Panc1 (cell line): ENCODE measurements at regions not wholly inside any gene's neighbourhood (a gene's known extent, or its start where the extent isn't known, plus 50 kb on each side); places are given as distances from the start of the nearest gene placed in this dataset.

Experiments used
- ATAC-seq: fragments of 200-7000 bp; cut with Tn5 transposase; 2 replicates; pipeline ENCODE4 v1.9.1; 2020; ENCODE audit warnings: mild to moderate bottlenecking, moderate library complexity
- BruUV-seq: library from RNA; stranded (reverse); fragments of 400-500 nt; replicated peaks from 2 replicates; lab custom pipeline; 2021; lab: Mats Ljungman, UMichigan
- CTCF ChIA-PET: fragments of 300-600 bp; sonication (Branson Sonifier 250); formaldehyde crosslinking; loops from one replicate; lab custom pipeline; 2022; ENCODE audit warnings: antibody characterized with exemption; lab: Charles Lee
- POLR2A ChIA-PET: fragments of 300-600 bp; sonication (Branson Sonifier 250); formaldehyde crosslinking; loops from one replicate; lab custom pipeline; 2022; ENCODE audit warnings: antibody characterized with exemption; lab: Charles Lee
- DNase-seq: peaks from one replicate; pipeline ENCODE4 v3.0.0-alpha.2; 2010; ENCODE audit warnings: low read depth, low spot score
- H3K27ac ChIP-seq: 2 replicates; pipeline ENCODE4 v1.5.1; 2011; ENCODE audit warnings: mild to moderate bottlenecking, low read length, inconsistent platforms
- H3K27me3 ChIP-seq: fragments of 200-500 bp; sonication (Bioruptor generic); 2 replicates; pipeline ENCODE4 v1.6.0; 2014; ENCODE audit warnings: low read length, inconsistent platforms; ENCODE audit not compliant: control insufficient read depth, insufficient read depth
- H3K36me3 ChIP-seq: fragments of 200-500 bp; sonication (Bioruptor generic); 2 replicates; pipeline ENCODE4 v1.5.1; 2014; ENCODE audit warnings: inconsistent platforms, mild to moderate bottlenecking, low read length, moderate library complexity; ENCODE audit not compliant: control insufficient read depth, insufficient read depth
- H3K4me1 ChIP-seq: 2 replicates; pipeline ENCODE4 v1.5.1; 2011; ENCODE audit warnings: inconsistent platforms, mild to moderate bottlenecking, low read length, moderate library complexity; ENCODE audit not compliant: control insufficient read depth, insufficient read depth
- H3K4me3 ChIP-seq, 2 experiments: 2 replicates each; pipeline ENCODE4 v1.5.1; 2011 to 2012; ENCODE audit warnings: low read depth in 2 of 2, low read length in 2 of 2, mild to moderate bottlenecking in 2 of 2, inconsistent platforms in 1 of 2, moderate library complexity in 1 of 2
- H3K9me3 ChIP-seq: fragments of 200-500 bp; sonication (Bioruptor generic); 2 replicates; pipeline ENCODE4 v1.5.1; 2014; ENCODE audit warnings: low read depth, mild to moderate bottlenecking, inconsistent platforms, low read length, moderate library complexity; ENCODE audit not compliant: control insufficient read depth, insufficient read depth
- POLR2AphosphoS5 ChIP-seq: IDR thresholded peaks from 2 replicates; pipeline ENCODE4 v1.6.1; 2012; ENCODE audit warnings: mild to moderate bottlenecking, low read depth, low read length, moderate library complexity
- SIN3A ChIP-seq: IDR thresholded peaks from 2 replicates; pipeline ENCODE4 v1.6.1; 2012; ENCODE audit warnings: low read depth, mild to moderate bottlenecking, low read length, moderate library complexity, borderline replicate concordance; ENCODE audit not compliant: insufficient read depth
- in situ Hi-C: cut with HindIII; loops from 2 replicates; pipeline ENCODE4 v1.10.0; 2016; ENCODE audit warnings: low sequenced_read_pairs, low pct_unique_long_range_greater_than_20kb
- intact Hi-C: fragments of 100-400 bp; cut with micrococcal nuclease; formaldehyde crosslinking; loops from one replicate; pipeline ENCODE4 v1.10.0; 2022; ENCODE audit not compliant: unreplicated experiment
- TF ChIP-seq, protein P1 (sequence below): fragments of 450-650 bp; IDR thresholded peaks from 2 replicates; pipeline ENCODE4 v1.5.1; 2017; ENCODE audit warnings: mild to moderate bottlenecking
- TF ChIP-seq, protein P2 (sequence below), 2 experiments: IDR thresholded peaks; 2 replicates each; pipeline ENCODE4 v1.6.1; 2011 to 2012; ENCODE audit warnings: low read depth in 2 of 2, control low read depth in 1 of 2, low read length in 1 of 2, mild to moderate bottlenecking in 1 of 2, moderate library complexity in 1 of 2; ENCODE audit not compliant: insufficient read depth in 1 of 2

DNA sequence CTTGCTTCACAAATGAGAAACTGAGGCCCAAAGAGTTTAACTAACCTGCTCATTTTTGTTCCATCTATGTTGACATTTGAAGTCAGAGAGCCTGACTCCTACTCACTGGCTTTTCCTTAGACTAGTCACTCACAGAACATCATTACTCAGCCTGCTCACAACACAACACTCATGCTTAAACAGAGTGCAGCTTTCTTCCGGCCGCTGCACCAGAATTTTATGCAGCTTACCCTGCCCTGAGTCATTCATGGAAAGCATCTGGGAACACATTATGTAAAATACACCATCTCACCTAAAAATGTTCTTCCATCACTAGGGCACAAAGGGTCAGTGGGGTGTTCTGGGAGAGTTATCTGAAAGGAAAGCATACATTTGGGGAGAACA is 303.4 kb downstream of the SPRY2 start:
- in situ Hi-C loops (no loop called here), intact Hi-C loops (no loop called here)
- no peaks in the 10 kb centered on the region; the same call in 1 of the 2 replicates for H3K36me3 ChIP-seq
- ATAC-seq (peak; percentile 73), DNase-seq (no peak)
- no TSS peak for BruUV-seq
- POLR2A ChIA-PET, result no interaction called here
- no peaks in the 10 kb centered on the region for H3K9me3 ChIP-seq
- H3K4me3 ChIP-seq, result no peak overlapping the region
- TF ChIP-seq SIN3A, result no peak
- TF ChIP-seq, protein P1, sequence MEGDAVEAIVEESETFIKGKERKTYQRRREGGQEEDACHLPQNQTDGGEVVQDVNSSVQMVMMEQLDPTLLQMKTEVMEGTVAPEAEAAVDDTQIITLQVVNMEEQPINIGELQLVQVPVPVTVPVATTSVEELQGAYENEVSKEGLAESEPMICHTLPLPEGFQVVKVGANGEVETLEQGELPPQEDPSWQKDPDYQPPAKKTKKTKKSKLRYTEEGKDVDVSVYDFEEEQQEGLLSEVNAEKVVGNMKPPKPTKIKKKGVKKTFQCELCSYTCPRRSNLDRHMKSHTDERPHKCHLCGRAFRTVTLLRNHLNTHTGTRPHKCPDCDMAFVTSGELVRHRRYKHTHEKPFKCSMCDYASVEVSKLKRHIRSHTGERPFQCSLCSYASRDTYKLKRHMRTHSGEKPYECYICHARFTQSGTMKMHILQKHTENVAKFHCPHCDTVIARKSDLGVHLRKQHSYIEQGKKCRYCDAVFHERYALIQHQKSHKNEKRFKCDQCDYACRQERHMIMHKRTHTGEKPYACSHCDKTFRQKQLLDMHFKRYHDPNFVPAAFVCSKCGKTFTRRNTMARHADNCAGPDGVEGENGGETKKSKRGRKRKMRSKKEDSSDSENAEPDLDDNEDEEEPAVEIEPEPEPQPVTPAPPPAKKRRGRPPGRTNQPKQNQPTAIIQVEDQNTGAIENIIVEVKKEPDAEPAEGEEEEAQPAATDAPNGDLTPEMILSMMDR, result no peak
- TF ChIP-seq, protein P2, sequence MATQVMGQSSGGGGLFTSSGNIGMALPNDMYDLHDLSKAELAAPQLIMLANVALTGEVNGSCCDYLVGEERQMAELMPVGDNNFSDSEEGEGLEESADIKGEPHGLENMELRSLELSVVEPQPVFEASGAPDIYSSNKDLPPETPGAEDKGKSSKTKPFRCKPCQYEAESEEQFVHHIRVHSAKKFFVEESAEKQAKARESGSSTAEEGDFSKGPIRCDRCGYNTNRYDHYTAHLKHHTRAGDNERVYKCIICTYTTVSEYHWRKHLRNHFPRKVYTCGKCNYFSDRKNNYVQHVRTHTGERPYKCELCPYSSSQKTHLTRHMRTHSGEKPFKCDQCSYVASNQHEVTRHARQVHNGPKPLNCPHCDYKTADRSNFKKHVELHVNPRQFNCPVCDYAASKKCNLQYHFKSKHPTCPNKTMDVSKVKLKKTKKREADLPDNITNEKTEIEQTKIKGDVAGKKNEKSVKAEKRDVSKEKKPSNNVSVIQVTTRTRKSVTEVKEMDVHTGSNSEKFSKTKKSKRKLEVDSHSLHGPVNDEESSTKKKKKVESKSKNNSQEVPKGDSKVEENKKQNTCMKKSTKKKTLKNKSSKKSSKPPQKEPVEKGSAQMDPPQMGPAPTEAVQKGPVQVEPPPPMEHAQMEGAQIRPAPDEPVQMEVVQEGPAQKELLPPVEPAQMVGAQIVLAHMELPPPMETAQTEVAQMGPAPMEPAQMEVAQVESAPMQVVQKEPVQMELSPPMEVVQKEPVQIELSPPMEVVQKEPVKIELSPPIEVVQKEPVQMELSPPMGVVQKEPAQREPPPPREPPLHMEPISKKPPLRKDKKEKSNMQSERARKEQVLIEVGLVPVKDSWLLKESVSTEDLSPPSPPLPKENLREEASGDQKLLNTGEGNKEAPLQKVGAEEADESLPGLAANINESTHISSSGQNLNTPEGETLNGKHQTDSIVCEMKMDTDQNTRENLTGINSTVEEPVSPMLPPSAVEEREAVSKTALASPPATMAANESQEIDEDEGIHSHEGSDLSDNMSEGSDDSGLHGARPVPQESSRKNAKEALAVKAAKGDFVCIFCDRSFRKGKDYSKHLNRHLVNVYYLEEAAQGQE (IDR thresholded peaks at IDR 0.05; ENCODE audit: insufficient read depth in 1 of 2, low read depth in 2 of 2, low read length in 1 of 2), result no peak
- CTCF ChIA-PET, result no interaction called here
- no peaks in the 10 kb centered on the region for H3K4me1 ChIP-seq
- no peaks in the 10 kb centered on the region for H3K27me3 ChIP-seq
- H3K27ac ChIP-seq, result peak overlapping the region; percentile 29; the same call in 1 of the 2 replicates

DNA sequence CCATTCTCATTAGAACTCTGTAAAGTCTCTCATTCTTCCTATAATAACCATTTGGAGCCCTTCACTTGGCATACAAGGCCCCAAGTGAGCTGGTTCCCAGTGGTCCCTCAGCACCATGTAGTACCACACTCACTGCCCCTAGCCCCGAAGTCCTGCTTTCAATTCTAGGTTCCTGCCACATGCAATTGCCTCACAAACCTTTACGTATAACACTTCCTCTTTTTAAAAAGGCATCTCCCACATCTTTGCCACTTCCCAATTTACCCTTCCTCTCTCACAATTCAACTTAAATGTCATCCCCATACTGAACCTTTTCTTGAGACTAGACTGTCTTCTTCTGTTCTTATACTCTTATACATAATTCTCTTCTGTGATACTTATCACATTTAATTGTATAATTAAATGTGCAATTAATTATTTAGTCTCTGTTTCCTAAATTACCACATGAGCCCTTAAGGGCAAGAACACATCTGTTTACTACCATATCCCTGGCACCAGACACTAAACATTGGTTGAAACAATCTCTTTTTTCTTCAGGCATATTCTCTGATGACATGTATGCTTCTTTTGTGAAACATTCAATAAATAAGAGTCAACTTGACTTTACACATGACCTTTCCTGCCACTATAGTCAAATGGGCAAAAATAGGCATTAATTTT is 304.0 kb downstream of the SPRY2 start:
- intact Hi-C loops (no loop called here), in situ Hi-C loops (no loop called here)
- TF ChIP-seq, protein P1, result no peak
- TF ChIP-seq, protein P2 (IDR thresholded peaks at IDR 0.05; ENCODE audit: insufficient read depth in 1 of 2, low read depth in 2 of 2, low read length in 1 of 2), result no peak
- TF ChIP-seq POLR2AphosphoS5 (no peak), SIN3A (no peak)
- POLR2A ChIA-PET, result no interaction called here
- Histone ChIP-seq H3K36me3 (no peaks in the 10 kb centered on the region; the same call in 1 of the 2 replicates), H3K9me3 (no peaks in the 10 kb centered on the region), H3K27ac (peak overlapping the region; percentile 29; the same call in 1 of the 2 replicates), H3K27me3 (no peaks in the 10 kb centered on the region), H3K4me1 (no peaks in the 10 kb centered on the region), H3K4me3 (no peak overlapping the region)
- BruUV-seq, result no TSS peak
- DNase-seq (no peak), ATAC-seq (no peak)
- CTCF ChIA-PET, result no interaction called here
